Omental fat pad (tissue), 3 donors: ENCODE measurements at regions not wholly inside any gene's neighbourhood (a gene's known extent, or its start where the extent isn't known, plus 50 kb on each side); places are given as distances from the start of the nearest gene placed in this dataset.

Experiments used
- ATAC-seq: fragments of 150-250 bp; one replicate; pipeline ENCODE4 v1.9.1; 2016; ENCODE audit warnings: mild to moderate bottlenecking, moderate library complexity; ENCODE audit not compliant: low FRiP score
- DNase-seq: peaks from one replicate; pipeline ENCODE4 v3.0.0-alpha.2; 2019; ENCODE audit warnings: low spot score
- CTCF ChIP-seq, 3 donors: fragments of 450-650 bp; IDR thresholded peaks; one replicate each; pipeline ENCODE4 v1.5.1; 2016 to 2017; ENCODE audit warnings: antibody characterized with exemption in 3 of 3, mild to moderate bottlenecking in 3 of 3, moderate library complexity in 2 of 3

GRCh38 chr18:41121116-41121826 is 833.8 kb upstream of the PIK3C3 start:
- DNase-seq (no peak), ATAC-seq (no peak)
- no peak for TF ChIP-seq CTCF (IDR thresholded peaks at IDR 0.05)

- no peak for ATAC-seq
- no peak for TF ChIP-seq CTCF (IDR thresholded peaks at IDR 0.05)
- no peak for DNase-seq
Measured at GRCh38 chr18:41119031-41119430, 836.0 kb upstream of the PIK3C3 start.

- ATAC-seq = no peak
- no peak for TF ChIP-seq CTCF (IDR thresholded peaks at IDR 0.05)
- DNase-seq = no peak
Measured at GRCh38 chr18:41113885-41114482, 841.0 kb upstream of the PIK3C3 start.

- ATAC-seq (no peak), DNase-seq (no peak)
- no peak for TF ChIP-seq CTCF (IDR thresholded peaks at IDR 0.05)
Measured at GRCh38 chr18:41099451-41099850, 855.6 kb upstream of the PIK3C3 start.

GRCh38 chr18:41096504-41096903 is 858.5 kb upstream of the PIK3C3 start:
- no peak for TF ChIP-seq CTCF (IDR thresholded peaks at IDR 0.05)
- no peak for DNase-seq
- no peak for ATAC-seq

- ATAC-seq (no peak), DNase-seq (no peak)
- TF ChIP-seq CTCF (IDR thresholded peaks at IDR 0.05) = no peak
Measured at GRCh38 chr18:41077076-41077475, 878.0 kb upstream of the PIK3C3 start.

- no peak for DNase-seq
Measured at GRCh38 chr18:41075212-41075611, 879.8 kb upstream of the PIK3C3 start.

More at GRCh38 chr18:41075212-41075611, 879.8 kb upstream of the PIK3C3 start:
- TF ChIP-seq CTCF (IDR thresholded peaks at IDR 0.05) = no peak
- ATAC-seq = no peak
